ENCODE measurements at regions not wholly inside any gene's neighbourhood (a gene's known extent, or its start where the extent isn't known, plus 50 kb on each side); places are given as distances from the start of the nearest gene placed in this dataset.

GRCh38 chr2:105592288-105592687 is 152.4 kb upstream of the NCK2 start:
- no peak for DNase-seq

GRCh38 chr2:105590780-105591660 is 153.7 kb upstream of the NCK2 start:
- DNase-seq = no peak

GRCh38 chr2:105588581-105588980 is 156.1 kb upstream of the NCK2 start:
- DNase-seq = no peak

- no peak for DNase-seq
Observed at GRCh38 chr2:105587637-105588036, 157.1 kb upstream of the NCK2 start.

GRCh38 chr2:105584435-105585010 is 160.2 kb upstream of the NCK2 start:
- no peak for DNase-seq

- no peak for DNase-seq
Observed at GRCh38 chr2:105582952-105583660, 161.6 kb upstream of the NCK2 start.

- no peak for DNase-seq
Observed at GRCh38 chr2:105581555-105581944, 163.2 kb upstream of the NCK2 start.

GRCh38 chr2:105580870-105581554 is 163.7 kb upstream of the NCK2 start:
- no peak for DNase-seq

GRCh38 chr2:105580216-105580615 is 164.5 kb upstream of the NCK2 start:
- no peak for DNase-seq

GRCh38 chr2:105578166-105578565 is 166.5 kb upstream of the NCK2 start:
- DNase-seq = no peak

GRCh38 chr2:105577762-105578161 is 166.9 kb upstream of the NCK2 start:
- no peak for DNase-seq

- DNase-seq = peak; percentile 25
Observed at GRCh38 chr2:105576440-105577241, 168.1 kb upstream of the NCK2 start.

- DNase-seq = no peak
Observed at GRCh38 chr2:105576050-105576439, 168.7 kb upstream of the NCK2 start.

- DNase-seq = no peak
Observed at GRCh38 chr2:105575499-105576025, 169.2 kb upstream of the NCK2 start.

GRCh38 chr2:105574796-105575344 is 169.8 kb upstream of the NCK2 start:
- no peak for DNase-seq

GRCh38 chr2:105573910-105574655 is 170.6 kb upstream of the NCK2 start:
- DNase-seq = peak; percentile 54

- DNase-seq = no peak
Observed at GRCh38 chr2:105573490-105573889, 171.2 kb upstream of the NCK2 start.

- DNase-seq = no peak
Observed at GRCh38 chr2:105571445-105571987, 172.7 kb upstream of the FHL2 start.

- DNase-seq = no peak
Observed at GRCh38 chr2:105570757-105571156, 171.9 kb upstream of the FHL2 start.

GRCh38 chr2:105570326-105570725 is 171.5 kb upstream of the FHL2 start:
- DNase-seq = no peak

GRCh38 chr2:105569606-105570005 is 170.8 kb upstream of the FHL2 start:
- DNase-seq = no peak
